Stimulated activated CD4-positive, alpha-beta T cell treated with anti-CD3 and anti-CD28 coated beads, TNF-alpha, amount 100 ng/mL, for 24 hours (primary cell): ENCODE measurements at regions not wholly inside any gene's neighbourhood (a gene's known extent, or its start where the extent isn't known, plus 50 kb on each side); places are given as distances from the start of the nearest gene placed in this dataset.

Experiments
- DNase-seq, 3 experiments: peaks; one replicate each; pipeline ENCODE4 v3.0.0-alpha.2; 2020; ENCODE audit warnings: low read depth in 3 of 3

- DNase-seq = no peak
Observed at GRCh38 chr2:160672211-160672610, 178.6 kb upstream of the RBMS1 start.

GRCh38 chr2:160674146-160674750 lies 180.6 kb upstream of the RBMS1 start:
- DNase-seq = no peak

- DNase-seq = no peak
Observed at GRCh38 chr2:160679686-160680085, 186.1 kb upstream of the RBMS1 start.

GRCh38 chr2:160680294-160680693 lies 186.7 kb upstream of the RBMS1 start:
- no peak for DNase-seq

- DNase-seq = no peak
Observed at GRCh38 chr2:160680974-160681373, 187.4 kb upstream of the RBMS1 start.

GRCh38 chr2:160683206-160683605 lies 189.6 kb upstream of the RBMS1 start:
- DNase-seq = no peak

GRCh38 chr2:160687629-160688028 lies 194.0 kb upstream of the RBMS1 start:
- no peak for DNase-seq

- DNase-seq = no peak
Observed at GRCh38 chr2:160689441-160689840, 195.8 kb upstream of the RBMS1 start.

GRCh38 chr2:160694221-160694620 lies 200.6 kb upstream of the RBMS1 start:
- no peak for DNase-seq

GRCh38 chr2:160694631-160695030 lies 201.0 kb upstream of the RBMS1 start:
- peak in 1 of 3 experiments; percentile 7 for DNase-seq

GRCh38 chr2:160695402-160696086 lies 201.9 kb upstream of the RBMS1 start:
- DNase-seq = no peak

- no peak for DNase-seq
Observed at GRCh38 chr2:160696087-160696452, 202.5 kb upstream of the RBMS1 start.

- DNase-seq = no peak
Observed at GRCh38 chr2:160697817-160698216, 204.2 kb upstream of the RBMS1 start.

GRCh38 chr2:160700021-160700814 lies 206.6 kb upstream of the RBMS1 start:
- DNase-seq = no peak

GRCh38 chr2:160701822-160702221 lies 208.2 kb upstream of the RBMS1 start:
- DNase-seq = no peak

GRCh38 chr2:160702754-160703153 lies 209.1 kb upstream of the RBMS1 start:
- no peak for DNase-seq

- no peak for DNase-seq
Observed at GRCh38 chr2:160703648-160704585, 210.3 kb upstream of the RBMS1 start.

- no peak for DNase-seq
Observed at GRCh38 chr2:160715428-160715827, 221.8 kb upstream of the RBMS1 start.

GRCh38 chr2:160719116-160719515 lies 225.5 kb upstream of the RBMS1 start:
- DNase-seq = no peak

GRCh38 chr2:160720098-160720497 lies 226.5 kb upstream of the RBMS1 start:
- no peak for DNase-seq

GRCh38 chr2:160721089-160722040 lies 227.8 kb upstream of the RBMS1 start:
- no peak for DNase-seq
